Fibroblast of skin of right quadriceps (primary cell): ENCODE measurements at regions not wholly inside any gene's neighbourhood (a gene's known extent, or its start where the extent isn't known, plus 50 kb on each side); places are given as distances from the start of the nearest gene placed in this dataset.

Experiments used
- DNase-seq: peaks from one replicate; pipeline ENCODE4 v3.0.0-alpha.2; 2013

DNA sequence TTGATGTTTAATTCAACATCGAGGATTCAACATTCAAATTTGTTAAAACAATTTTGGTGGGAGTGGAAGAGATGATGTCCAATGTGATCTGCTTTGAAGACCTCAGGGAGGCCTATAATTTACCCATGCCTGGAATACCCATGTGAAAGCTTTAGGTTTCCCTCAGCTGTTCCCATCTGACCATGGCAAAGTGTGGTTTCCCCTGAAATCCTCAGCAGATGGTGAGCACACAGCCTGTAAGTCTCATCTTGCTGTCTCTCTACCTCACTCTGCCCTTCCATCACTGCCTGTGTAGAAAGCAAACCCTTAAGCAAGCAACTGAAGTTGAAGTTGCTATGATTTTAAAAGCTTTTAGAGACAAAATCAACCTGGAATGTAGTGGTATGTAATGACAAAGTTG is 80.1 kb upstream of the ATF3 start:
- no peak for DNase-seq

DNA sequence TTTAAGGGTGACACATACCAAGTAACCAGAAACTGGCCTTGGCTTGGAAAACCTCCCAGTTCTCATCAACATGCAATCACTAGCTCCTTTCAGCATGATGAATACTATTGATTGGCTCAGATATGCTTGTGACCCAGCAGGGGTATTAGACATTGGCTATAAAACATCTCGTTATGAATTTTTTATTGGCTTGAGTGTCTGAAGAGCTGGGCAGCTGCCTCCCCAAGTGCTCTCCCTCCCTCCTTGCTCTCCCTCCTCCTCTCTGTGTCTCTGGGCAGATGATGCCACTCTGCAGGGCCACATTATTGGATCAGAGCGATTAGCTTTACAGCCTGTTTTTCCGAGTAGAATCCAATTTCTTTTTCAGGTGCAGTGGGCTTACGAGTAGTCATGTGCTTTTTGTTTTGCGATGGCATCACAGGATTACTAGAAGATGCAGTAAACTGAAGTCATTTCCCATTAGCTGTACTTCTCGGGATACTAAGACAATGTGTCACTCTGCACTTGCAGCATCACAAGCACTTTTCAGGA is 79.3 kb upstream of the ATF3 start:
- peak; percentile 60 for DNase-seq

DNA sequence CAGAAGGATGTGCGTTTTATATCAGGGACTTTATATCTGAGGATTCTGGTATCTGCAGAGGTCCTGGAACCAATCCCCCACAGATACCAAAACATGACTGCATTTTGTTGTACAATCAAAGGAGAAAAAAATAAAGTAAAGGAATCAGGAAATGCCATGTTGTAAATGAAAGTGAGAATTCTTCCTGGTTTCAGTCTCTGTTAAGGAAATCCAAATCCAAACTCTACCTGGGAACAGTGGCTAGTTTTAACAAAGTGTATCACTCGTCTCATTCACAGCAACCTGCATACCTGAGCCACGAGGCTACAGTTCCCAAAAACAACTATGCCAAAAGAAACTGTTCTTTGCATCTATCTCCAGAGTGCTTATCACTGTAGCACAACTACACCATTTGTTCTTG is 77.3 kb upstream of the ATF3 start:
- DNase-seq: no peak

DNA sequence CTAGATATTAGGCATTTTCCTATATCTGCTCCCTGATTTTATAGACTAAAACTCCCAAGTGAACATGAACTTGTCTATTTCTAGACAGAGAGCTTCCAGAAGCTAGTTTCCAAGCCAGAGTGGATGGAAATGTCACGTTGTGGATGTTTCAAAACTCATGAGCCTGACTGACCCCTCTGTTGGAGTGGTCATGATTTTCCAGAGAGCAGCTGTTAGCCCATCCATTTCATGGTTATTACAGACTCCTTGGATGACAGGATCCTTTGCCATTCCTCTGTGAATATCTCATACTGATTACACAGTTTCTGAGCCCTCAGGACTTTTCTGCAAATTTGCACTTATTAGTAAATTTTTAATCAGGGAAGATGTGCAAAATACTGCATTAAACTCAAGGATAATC is 76.8 kb upstream of the ATF3 start:
- DNase-seq: no peak

DNA sequence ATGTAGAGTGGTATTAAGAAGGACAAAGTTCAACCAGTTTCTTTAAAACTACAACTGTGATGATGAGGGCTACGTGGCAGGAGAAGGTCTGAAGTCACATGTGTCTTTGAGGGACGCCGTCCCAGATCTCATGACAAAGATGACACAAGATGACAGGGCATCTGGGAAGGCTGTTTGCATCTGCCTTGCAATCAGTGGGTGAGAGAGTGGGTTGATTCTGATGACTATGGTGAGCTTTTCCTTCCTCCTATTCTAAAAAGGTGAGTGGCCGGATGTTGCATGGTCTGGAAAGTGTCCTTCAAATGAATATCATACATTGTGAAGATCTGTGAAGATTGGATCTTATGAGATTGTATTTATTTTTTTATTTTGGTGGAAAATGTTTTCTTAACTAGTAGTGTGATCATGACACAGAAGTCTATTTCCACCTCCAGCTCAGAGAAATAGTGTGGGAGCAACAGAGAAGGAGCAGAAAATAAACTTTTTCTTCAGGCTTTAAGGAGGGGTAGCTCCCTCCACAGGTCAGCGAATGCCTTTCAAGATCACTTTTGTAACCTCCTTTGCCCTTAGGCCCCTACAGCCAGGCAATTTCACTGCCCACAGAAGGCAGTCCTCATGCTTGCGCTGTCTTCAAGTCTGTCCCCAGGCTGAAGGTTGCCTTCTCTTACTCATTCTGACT is 76.0 kb upstream of the ATF3 start:
- DNase-seq: no peak

DNA sequence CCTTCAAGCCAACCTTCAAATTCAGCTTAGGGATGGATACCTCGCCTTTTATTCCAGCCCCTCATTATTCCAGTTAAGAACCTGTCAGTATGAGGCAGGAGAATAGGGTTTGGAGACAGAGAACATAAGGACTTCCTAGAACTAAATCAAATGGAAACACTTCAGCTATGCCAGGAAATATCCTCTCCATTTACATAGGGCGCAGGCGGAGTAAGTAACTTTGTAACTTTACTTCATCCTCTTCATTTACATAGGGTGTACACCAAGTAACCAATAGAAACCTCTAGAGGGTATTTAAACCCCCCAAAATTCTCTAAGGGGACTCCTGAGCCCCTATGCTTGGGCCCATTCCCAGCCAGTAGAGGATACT is 75.4 kb upstream of the ATF3 start:
- DNase-seq: no peak

DNA sequence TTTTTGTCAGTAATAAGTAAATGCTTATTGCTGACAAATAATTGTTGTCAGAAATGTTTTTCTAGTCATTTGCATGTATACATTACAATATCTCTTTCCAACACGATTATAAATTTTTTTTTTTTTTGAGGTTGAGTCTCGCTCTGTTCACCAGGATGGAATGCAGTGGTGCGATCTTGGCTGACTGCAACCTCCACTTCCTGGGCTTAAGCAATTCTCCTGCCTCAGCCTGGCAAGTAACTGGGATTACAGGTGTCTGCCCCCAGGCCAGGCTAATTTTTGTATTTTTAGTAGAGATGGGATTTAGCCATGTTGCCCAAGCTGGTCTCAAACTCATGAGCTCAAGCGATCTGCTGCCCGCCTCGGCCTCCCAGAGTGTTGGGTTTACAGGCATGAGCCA is 72.0 kb upstream of the ATF3 start:
- DNase-seq: no peak

DNA sequence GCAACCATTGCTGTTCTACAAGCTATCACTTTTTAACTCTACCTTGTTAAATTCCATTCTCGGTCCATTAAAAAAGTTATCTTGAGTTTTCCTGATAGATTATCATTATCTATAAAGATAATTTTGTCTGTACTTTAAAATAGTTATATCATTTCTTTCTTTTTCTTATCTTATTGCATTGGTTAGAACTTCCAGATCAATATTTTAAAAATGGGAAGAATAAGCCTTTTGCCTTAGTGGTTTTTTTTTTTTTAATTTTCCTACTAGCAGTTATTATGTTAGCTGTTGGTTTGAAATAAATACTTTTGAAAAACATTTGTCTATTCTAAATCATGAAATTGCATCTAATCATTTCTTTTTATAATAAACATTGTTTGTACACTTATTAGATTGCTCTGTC is 71.0 kb upstream of the ATF3 start:
- no peak for DNase-seq

DNA sequence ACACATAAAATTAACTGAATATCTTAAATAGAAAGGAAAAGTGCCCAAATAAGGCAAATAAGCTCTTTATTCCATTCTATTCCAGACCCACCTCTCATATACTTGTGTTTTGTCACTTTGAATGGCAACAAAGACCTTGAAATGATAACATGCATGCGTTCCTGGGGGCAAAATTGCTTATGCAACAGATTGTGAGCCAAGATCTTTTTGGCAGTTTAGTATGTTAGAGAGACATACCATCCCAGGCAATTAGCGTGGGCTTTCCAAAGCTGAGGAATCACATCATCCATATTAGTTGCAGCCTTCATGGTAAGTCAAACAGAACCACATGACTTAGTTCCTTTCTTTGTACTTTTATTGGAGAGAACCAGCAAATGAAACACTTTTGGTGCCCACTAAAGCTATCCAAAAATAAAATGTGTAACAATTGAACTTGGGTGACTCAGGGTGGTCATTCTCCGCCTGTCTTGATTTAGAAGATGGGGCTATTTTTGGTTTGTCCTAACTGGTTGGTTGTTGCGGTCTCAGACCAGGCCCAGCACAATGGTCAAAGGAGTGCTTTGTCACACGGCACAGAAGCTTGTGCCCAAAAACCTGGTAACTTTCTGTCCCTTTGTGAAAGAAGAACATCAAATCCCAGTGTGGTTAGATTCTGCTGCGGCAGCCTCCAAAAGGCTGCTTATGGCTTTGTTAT is 68.7 kb upstream of the ATF3 start:
- DNase-seq: no peak

DNA sequence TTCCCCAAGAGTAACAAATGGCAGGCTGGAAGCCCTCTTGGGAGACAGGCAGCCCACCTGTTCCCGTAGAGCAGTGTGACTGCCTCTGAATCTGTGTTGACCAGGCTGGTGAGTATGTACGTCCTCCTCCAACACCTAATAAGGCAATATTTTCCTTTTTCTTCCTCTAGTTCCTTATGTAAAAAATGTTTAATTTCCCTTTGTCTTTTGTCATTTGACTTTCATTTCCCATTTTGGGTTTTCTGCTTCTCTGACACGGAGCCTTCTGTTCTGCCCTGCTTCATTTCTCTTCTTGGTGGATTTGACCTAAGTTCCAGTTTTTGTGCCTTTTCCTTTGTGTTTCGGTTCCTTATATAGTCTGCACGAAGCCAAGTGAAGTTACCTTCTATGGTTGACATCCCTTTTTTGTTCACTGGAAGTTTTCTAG is 65.8 kb upstream of the ATF3 start:
- no peak for DNase-seq

DNA sequence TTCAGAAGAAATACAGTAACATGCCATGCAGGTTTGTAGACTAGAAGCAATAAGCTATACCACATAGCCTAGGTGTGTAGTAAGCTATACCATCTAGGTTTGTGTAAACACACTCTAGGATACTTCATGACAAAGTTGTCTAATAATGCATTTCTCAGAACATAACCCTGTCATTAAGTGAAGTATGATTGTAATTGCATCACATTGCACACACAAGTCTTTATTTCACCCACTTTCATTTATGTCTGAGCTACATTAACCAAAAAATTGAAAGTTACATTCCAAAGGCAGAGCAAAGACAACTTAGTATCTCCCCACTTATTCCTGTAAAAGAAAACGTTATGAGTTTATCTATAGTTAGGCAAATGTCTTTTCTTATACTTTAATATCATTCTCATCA is 64.5 kb upstream of the ATF3 start:
- DNase-seq: no peak

DNA sequence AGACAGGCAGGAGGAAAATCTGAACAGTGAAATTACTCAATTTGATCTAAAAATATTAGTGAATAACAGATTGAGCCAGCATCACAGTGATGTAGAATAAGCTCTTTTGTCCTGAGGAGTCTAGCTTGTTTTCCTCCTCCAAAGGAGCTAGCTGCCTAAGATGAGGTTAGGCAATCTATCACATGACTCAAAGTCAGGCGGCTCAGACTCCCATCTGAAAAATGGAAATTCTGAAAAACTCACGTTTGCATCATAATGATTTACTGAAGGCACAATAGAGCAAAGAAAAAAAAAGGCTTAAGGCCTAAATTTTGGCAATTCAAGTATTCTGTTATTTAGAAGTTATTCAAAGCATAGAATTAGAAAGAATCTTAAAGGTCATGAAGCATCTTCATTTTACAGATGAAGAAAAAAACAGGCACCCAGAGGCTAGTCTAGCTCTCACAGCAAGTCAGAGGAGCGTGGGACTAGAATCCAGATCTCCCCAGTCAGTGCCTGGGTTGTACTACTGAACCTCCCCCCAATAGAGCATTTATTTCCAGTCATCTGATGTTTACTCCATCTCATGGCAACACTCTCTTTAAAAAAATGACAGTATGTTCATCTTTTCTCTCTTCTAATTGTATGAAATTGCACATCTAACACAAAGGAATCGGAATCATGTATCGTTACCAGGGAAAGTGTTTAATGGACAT is 62.5 kb upstream of the ATF3 start:
- peak; percentile 28 for DNase-seq

DNA sequence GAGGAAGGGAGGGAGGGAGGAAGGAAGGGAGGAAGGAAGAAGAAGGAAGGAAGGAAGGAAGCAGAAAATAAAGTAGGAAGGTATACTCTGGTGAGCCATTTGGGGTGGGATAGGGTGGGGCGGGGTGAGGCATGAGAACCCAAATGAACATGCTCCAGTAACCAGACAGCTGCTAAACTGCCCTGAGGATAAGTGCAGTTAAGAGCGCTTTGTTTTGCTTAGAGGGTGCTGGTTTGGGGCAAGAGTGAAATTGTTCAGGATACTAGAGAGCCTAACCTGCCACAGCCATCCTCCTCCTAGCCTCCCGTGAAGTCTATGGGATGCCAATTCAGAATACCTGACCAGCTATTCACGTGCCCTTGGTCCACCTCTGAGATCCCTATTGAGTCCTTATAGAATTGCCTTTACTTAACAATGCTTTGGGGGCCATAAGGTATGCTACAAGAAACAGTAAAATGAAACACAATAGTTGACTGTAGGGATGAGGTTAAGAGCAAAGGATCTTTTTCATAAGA is 59.0 kb upstream of the ATF3 start:
- no peak for DNase-seq

DNA sequence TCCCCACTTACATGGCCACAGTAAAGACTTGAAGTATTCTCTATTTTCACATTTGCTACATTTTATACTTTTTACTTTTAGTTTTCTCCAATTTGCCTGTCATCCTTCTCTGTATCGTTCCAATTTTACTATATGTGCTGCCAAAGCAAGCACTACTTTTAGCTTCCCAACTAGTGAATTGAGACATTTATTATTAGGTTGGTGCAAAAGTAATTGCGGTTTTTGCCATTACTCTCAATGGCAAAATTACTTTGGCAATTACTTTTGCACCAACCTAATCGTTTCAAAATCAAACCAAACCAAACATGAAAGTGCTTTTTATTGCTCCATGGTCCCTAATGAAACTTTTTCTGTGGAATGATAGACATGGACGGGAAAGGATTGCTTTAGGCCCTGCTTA is 56.6 kb upstream of the ATF3 start:
- no peak for DNase-seq

DNA sequence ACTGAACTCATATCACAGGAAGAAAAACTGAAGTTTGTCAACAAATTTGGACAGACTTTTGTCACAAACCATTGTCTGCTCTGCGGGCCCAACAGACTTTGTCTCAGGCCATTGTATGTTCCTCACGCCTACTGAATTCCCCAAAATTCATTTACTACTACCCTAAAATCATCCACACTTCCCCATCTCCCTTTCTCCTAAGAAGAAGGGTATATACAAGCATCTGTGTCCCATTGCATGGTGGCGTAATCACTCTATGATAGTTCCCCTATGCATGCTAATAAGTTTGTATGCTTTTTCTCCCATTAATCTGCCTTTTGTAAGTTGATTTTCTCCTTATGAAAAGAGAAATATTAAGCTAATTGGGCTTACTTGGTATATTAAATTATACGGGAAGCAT is 54.9 kb upstream of the ATF3 start:
- DNase-seq: no peak

DNA sequence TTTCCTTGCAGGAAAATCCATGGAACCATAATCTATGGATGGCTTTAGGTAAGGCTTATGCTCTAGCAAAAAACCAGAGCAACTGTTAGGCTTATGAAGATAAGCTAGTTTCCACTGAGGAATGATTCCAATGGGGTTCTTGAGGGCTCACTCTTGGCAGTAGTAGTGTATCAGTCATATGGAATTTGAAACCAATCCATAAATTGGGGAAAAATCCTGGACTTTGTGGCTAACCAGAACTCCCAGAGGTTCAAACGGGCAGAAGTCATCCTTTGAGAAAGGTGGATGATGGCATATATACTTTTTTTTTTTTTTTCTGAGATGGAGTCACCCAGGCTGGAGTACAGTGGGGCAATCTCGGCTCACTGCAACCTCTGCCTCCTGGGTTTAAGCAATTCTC is 54.2 kb upstream of the ATF3 start:
- peak; percentile 53 for DNase-seq

DNA sequence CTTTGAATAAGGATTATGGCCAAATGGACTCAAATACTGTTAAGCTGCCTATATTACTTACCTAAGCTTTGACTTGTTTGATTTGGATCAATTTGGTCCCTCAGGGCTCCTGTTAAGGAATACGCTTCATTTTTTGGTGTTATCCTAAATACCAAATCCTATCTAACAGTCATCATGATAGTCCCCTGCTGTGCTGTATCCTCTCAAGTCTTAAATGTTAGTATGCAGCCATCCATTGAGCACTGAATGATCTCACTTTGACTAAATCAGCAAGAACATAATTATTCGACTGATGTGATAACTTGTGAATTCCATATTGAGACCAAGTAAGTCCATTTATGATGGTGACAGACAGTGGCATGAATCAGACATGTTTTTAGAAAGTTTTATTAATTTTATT is 53.1 kb upstream of the ATF3 start:
- DNase-seq: no peak

DNA sequence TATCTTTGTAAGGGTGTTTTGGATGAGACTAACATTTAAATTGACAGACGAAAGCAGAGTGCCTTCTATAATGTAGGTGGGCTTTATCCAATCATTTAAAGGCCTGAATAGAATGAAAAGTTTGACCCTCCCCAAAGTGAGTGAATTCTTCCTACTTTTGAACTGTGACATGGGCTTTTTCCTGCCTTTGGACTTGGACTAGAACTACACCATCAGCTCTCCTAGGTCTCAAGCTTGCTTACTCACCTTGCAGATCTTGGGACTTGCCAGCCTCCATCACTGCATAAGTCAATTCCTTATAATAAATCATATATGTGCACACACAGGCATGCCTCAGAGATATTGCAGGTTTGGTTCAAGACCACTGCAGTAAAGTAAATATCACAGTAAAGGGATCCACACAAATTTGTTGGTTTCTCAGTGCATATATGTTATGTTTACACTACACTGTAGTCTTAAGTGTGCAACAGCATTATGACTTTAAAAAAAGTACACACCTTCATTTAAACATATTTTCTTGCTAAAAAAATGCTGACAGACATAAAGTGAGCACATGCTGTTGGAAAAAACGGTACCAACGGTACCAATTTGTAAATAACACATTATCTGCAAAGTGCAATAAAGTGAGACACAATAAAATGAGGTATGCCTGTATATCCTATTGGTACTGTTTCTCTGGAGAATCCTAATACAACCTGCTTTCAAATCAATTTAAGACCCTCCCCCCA is 51.6 kb upstream of the ATF3 start:
- no peak for DNase-seq

DNA sequence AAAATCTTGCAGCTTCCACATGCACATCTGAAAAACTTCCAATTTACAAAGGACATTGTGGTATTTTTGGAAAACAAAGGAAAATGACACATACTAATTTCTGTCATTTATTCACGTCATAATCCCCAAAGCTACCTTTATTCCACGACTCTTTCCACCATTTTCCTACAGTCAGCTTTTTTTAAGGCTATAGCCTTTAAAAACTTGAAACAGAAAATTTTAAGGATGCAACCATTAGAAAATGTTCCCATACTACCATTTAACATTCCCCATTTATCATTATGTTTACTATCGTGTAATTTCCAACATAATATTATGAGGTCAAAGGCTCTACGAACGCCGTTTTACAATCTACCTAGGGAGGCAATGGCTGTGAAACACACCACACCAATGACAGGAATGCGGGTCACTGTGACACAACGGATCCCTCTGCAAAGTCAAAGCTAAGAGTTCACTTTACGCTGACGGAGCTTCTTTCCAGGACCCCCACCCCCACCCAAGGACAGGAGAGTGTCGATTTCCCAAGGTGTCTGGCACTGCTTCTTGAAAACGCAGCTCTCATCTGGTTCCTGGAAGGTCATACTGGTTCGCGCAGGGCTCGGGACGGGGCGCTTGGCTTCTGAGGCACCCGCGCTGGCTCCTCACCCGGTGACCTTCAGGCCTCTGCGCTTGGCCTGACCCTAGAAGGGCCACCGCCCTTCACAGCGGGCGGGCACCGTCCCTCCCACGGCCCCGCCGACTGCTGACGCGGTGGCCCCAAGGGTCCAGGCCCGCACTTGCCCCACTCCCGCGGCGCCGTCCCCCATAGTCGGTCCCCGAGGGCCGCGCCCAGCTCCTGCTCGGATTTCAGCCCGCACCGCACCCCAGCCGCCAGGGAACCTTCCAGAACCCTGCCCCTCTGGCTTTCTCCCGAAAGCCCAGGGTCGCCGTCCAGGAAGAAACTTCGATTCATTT is 50.5 kb upstream of the ATF3 start:
- DNase-seq: peak; percentile 7

DNA sequence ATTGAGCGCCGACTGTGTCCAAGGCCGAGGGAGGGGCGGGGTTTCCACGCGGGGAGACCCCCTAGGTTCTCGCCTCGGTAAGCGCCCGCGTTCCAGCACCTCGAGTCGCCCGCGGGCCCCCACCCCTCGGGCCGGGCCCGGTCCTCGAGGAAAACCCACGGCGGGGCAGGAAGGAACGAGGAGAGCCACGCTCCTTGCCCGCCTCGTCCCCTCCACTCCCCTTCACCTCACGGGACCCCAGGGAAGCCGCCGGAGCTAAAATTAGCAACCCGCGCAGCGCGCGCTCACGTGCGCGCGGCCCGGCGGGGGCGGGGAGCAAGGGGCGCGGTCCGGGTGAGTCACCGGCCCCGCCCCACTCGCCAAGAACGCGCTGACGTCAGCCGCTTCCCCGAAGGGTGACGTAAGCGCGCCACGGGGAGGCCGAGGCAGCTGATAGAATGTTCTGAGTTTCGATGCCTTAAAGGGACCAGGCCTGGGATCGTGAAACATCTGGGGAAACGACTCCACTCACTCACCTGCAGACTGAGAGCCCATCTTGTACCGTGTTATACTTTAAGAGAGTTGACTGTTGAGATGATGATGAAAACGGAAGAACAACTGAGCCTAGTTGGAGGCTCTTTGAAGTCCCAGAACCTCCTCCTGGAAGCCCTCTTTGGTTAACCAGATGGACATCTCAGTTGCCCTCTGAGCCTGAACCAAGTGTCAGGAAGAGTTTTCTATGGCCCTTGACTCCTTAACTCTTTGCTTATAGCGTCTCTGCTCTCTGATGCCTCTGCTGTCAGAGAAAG is 49.7 kb upstream of the ATF3 start:
- peak; percentile 93 for DNase-seq
